K562 (cell line): ENCODE measurements at regions not wholly inside any gene's neighbourhood (a gene's known extent, or its start where the extent isn't known, plus 50 kb on each side); places are given as distances from the start of the nearest gene placed in this dataset.

Experiments used
- ATAC-seq: fragments of 200-7000 bp; cut with Tn5 transposase; 3 replicates; pipeline ENCODE4 v1.9.1; 2020; ENCODE audit warnings: moderate library complexity
- BruUV-seq: library from RNA; stranded (reverse); fragments of 400-500 nt; replicated peaks from 2 replicates; lab custom pipeline; 2021; lab: Mats Ljungman, UMichigan
- CTCF ChIA-PET: fragments of 300-600 bp; formaldehyde crosslinking; extraction: SDS; loops from one replicate; lab custom pipeline; 2021; ENCODE audit warnings: low intra/inter-chr PET ratio; lab: Yijun Ruan, JAX
- POLR2A ChIA-PET: fragments of 300-600, 350-650 bp; sonication (Branson Sonifier 250); formaldehyde crosslinking; extraction: SDS; loops from one replicate; lab custom pipeline; 2021; ENCODE audit warnings: antibody characterized with exemption, inconsistent platforms; lab: Yijun Ruan, JAX
- DNase-seq, 4 experiments: peaks; one replicate each; pipeline versions ENCODE4 v3.0.0 to v3.0.0-alpha.2; 2011 to 2018; ENCODE audit warnings: low spot score in 3 of 4, mixed read lengths in 3 of 4; ENCODE audit errors: extremely low read depth in 1 of 4
- FAIRE-seq: peaks from 2 replicates; lab custom pipeline; 2011; peaks lifted over from hg19 to GRCh38; lab: Jason Lieb, UNC
- H2AFZ ChIP-seq: 2 replicates; pipeline ENCODE4 v1.6.0; 2011; ENCODE audit warnings: low read depth, low read length, control low read depth, inconsistent platforms
- H3K27ac ChIP-seq: fragments of 200-600 bp; 3 replicates; pipeline ENCODE4 v1.8.0; 2011; ENCODE audit warnings: low read depth, mild to moderate bottlenecking, control low read depth, inconsistent platforms, low read length, moderate library complexity, mixed read lengths; ENCODE audit errors: extremely low read depth
- H3K27me3 ChIP-seq, 2 experiments: fragments of 300-600 bp in 1 of 2; 2 replicates in 1 of 2; 3 replicates in 1 of 2; pipeline versions ENCODE4 v1.6.0 to v1.8.0; 2011; ENCODE audit warnings: inconsistent platforms in 2 of 2, low read length in 2 of 2, mild to moderate bottlenecking in 1 of 2, mixed read lengths in 1 of 2, moderate library complexity in 1 of 2; ENCODE audit not compliant: control insufficient read depth in 2 of 2, insufficient read depth in 2 of 2
- H3K36me3 ChIP-seq: fragments of 300-600 bp; 3 replicates; pipeline ENCODE4 v1.8.0; 2011; ENCODE audit warnings: mild to moderate bottlenecking, low read length, inconsistent platforms; ENCODE audit not compliant: control insufficient read depth, insufficient read depth
- H3K4me1 ChIP-seq, 2 experiments: fragments of 200-600 bp in 1 of 2; replicated peaks in 1 of 2; 2 replicates in 1 of 2; 3 replicates in 1 of 2; pipeline versions ENCODE4 v1.5.1 to v1.8.0; 2011; ENCODE audit warnings: inconsistent platforms in 2 of 2, low read length in 2 of 2, mild to moderate bottlenecking in 1 of 2, mixed read lengths in 1 of 2, moderate library complexity in 1 of 2; ENCODE audit not compliant: control insufficient read depth in 2 of 2, insufficient read depth in 2 of 2
- H3K4me2 ChIP-seq: 2 replicates; pipeline ENCODE4 v1.6.1; 2011; ENCODE audit warnings: low read length, control low read depth, inconsistent platforms, mixed read lengths; ENCODE audit not compliant: insufficient read depth
- H3K4me3 ChIP-seq: fragments of 200-600 bp; sonication (generic), shearing (Covaris generic); 2 replicates; pipeline ENCODE4 v1.5.1; 2016; ENCODE audit warnings: control low read depth, inconsistent platforms
- H3K79me2 ChIP-seq: fragments of 200-600 bp; 3 replicates; pipeline ENCODE4 v1.8.0; 2011; ENCODE audit warnings: low read length, inconsistent platforms; ENCODE audit not compliant: control insufficient read depth, insufficient read depth
- H3K9ac ChIP-seq, 2 experiments: 2 replicates each; pipeline versions ENCODE4 v1.6.0 to v1.6.1; 2011; ENCODE audit warnings: low read depth in 2 of 2, low read length in 2 of 2, control low read depth in 1 of 2, inconsistent platforms in 1 of 2, mild to moderate bottlenecking in 1 of 2, mixed read lengths in 1 of 2; ENCODE audit not compliant: insufficient read depth in 1 of 2
- H3K9me1 ChIP-seq: one replicate; pipeline ENCODE4 v1.6.0; 2011; ENCODE audit warnings: inconsistent platforms, mild to moderate bottlenecking, low read length, moderate library complexity; ENCODE audit not compliant: control insufficient read depth, insufficient read depth
- H3K9me3 ChIP-seq: replicated peaks from 2 replicates; pipeline ENCODE4 v1.5.1; 2011; ENCODE audit warnings: low read depth, low read length, inconsistent platforms; ENCODE audit not compliant: control insufficient read depth, insufficient read depth
- H4K20me1 ChIP-seq: replicated peaks from 2 replicates; pipeline ENCODE4 v1.6.1; 2011; ENCODE audit warnings: low read length, inconsistent platforms, mixed read lengths; ENCODE audit not compliant: control insufficient read depth, insufficient read depth
- CCNT2 ChIP-seq: IDR thresholded peaks from 2 replicates; pipeline ENCODE4 v1.6.1; 2011; ENCODE audit warnings: borderline replicate concordance, low read depth, mild to moderate bottlenecking, moderate library complexity, mixed read lengths, low read length; ENCODE audit not compliant: insufficient read length; ENCODE audit errors: extremely low read depth
- GATAD2A ChIP-seq: fragments of 450-650 bp; IDR thresholded peaks from 2 replicates; pipeline ENCODE4 v1.6.1; 2017
- MTA2 ChIP-seq: fragments of 450-650 bp; IDR thresholded peaks from 2 replicates; pipeline ENCODE4 v1.6.1; 2016; ENCODE audit warnings: low read depth
- RAD21 ChIP-seq, 2 experiments: fragments of 250-450 bp in 1 of 2; fragments of 450-650 bp in 1 of 2; sonication (Bioruptor Pico) in 1 of 2; formaldehyde crosslinking in 1 of 2; IDR thresholded peaks in 1 of 2; conservative IDR thresholded peaks in 1 of 2; 2 replicates each; pipeline versions ENCODE4 v1.4.0 to v1.8.0; 2020 to 2022; ENCODE audit warnings: mild to moderate bottlenecking in 2 of 2, moderate library complexity in 1 of 2
- WGBS: fragments of 100-300 bp; shearing (Covaris generic); methylation state at CpG from one replicate; pipeline ENCODE4 v1.1.6; 2016; ENCODE audit warnings: low coverage, mixed read lengths; ENCODE audit not compliant: insufficient coverage; ENCODE audit errors: missing lambda C conversion rate; 5-methylcytosine and 5-hydroxymethylcytosine counted together
- in situ Hi-C: fragments of 300-500 bp; cut with MboI; formaldehyde crosslinking; loops from 4 replicates; pipeline ENCODE4 v1.15.0; 2018; ENCODE audit warnings: inconsistent platforms, mixed read lengths
- intact Hi-C: fragments of 100-400 bp; cut with micrococcal nuclease; formaldehyde crosslinking; loops from 2 replicates; pipeline ENCODE4 v1.14.2; 2022
- TF ChIP-seq, protein P1 (sequence below): sonication (generic); formaldehyde crosslinking; IDR thresholded peaks from 2 replicates; pipeline ENCODE4 v1.8.0; 2022; ENCODE audit warnings: mild to moderate bottlenecking, missing genetic modification reagents
- TF ChIP-seq, protein P2 (sequence below), 3 experiments: IDR thresholded peaks in 2 of 3; conservative IDR thresholded peaks in 1 of 3; 2 replicates each; pipeline ENCODE4 v1.5.1; 2011 to 2012; ENCODE audit warnings: low read length in 3 of 3, mild to moderate bottlenecking in 3 of 3, control low read depth in 2 of 3, improper control_type of control experiment in 1 of 3, inconsistent platforms in 1 of 3, low read depth in 1 of 3, mixed read lengths in 1 of 3, moderate library complexity in 1 of 3; ENCODE audit not compliant: insufficient read depth in 2 of 3

DNA sequence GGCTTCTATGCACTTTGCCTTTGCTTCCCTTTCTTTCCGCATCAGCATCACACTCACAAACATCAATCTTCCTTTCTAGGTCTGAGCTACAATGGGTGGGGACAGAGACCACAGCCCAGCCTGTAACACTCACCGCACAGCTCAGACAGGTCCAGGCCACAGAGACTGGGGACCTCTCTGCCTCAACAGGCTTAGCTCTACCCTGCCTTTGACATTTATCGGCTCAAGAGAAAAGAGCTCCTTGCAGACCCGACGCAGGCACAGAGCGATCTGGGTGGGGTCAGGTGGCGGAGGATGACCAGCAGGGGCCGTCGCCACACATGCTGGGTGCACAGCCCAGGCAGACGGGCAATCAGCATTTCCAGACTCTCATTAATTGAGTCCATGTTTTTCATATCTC, 837.3 kb downstream of the TBC1D22A start:
- peak; percentile 60 for ATAC-seq
- H3K27ac ChIP-seq = no peak overlapping the region
- no peak overlapping the region for H3K4me2 ChIP-seq
- BruUV-seq = no TSS peak
- peaks cover 0 to 16% of the 10 kb centered on the region in 2 experiments; a peak in 1 of 5 replicates for H3K27me3 ChIP-seq
- intact Hi-C loops (no loop called here), in situ Hi-C loops (loop anchor here (25.0 kb wide), 1 partner anchor 888 kb away; a partner anchor contains a TSS)
- no peak for FAIRE-seq
- H3K9ac ChIP-seq = no peak overlapping the region
- no peaks in the 10 kb centered on the region for H4K20me1 ChIP-seq
- no peak overlapping the region for H3K4me3 ChIP-seq
- no peaks in the 10 kb centered on the region for H3K9me1 ChIP-seq
- ChIA-PET POLR2A (interaction anchor here (1.0 kb wide), 1 partner anchor 11 kb away, joined by 3 read pairs; no protein-coding TSS in a partner anchor), CTCF (no interaction called here)
- no peak for DNase-seq
- 0% methylated on average over 8 of the region's 10 CpGs for WGBS
- TF ChIP-seq, protein P1, sequence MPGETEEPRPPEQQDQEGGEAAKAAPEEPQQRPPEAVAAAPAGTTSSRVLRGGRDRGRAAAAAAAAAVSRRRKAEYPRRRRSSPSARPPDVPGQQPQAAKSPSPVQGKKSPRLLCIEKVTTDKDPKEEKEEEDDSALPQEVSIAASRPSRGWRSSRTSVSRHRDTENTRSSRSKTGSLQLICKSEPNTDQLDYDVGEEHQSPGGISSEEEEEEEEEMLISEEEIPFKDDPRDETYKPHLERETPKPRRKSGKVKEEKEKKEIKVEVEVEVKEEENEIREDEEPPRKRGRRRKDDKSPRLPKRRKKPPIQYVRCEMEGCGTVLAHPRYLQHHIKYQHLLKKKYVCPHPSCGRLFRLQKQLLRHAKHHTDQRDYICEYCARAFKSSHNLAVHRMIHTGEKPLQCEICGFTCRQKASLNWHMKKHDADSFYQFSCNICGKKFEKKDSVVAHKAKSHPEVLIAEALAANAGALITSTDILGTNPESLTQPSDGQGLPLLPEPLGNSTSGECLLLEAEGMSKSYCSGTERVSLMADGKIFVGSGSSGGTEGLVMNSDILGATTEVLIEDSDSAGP (CRISPR knock-in tag) = no peak
- TF ChIP-seq, protein P2, sequence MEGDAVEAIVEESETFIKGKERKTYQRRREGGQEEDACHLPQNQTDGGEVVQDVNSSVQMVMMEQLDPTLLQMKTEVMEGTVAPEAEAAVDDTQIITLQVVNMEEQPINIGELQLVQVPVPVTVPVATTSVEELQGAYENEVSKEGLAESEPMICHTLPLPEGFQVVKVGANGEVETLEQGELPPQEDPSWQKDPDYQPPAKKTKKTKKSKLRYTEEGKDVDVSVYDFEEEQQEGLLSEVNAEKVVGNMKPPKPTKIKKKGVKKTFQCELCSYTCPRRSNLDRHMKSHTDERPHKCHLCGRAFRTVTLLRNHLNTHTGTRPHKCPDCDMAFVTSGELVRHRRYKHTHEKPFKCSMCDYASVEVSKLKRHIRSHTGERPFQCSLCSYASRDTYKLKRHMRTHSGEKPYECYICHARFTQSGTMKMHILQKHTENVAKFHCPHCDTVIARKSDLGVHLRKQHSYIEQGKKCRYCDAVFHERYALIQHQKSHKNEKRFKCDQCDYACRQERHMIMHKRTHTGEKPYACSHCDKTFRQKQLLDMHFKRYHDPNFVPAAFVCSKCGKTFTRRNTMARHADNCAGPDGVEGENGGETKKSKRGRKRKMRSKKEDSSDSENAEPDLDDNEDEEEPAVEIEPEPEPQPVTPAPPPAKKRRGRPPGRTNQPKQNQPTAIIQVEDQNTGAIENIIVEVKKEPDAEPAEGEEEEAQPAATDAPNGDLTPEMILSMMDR (IDR thresholded peaks at IDR 0.05 in 2 of 3, conservative IDR thresholded peaks at IDR 0.05 in 1 of 3; ENCODE audit: insufficient read depth in 2 of 3, low read depth in 1 of 3, low read length in 3 of 3) = peak; percentile 15 to 35 (median 18); a peak in 1 of 6 replicates
- TF ChIP-seq CCNT2 (no peak), GATAD2A (no peak), RAD21 (CRISPR knock-in tag; conservative IDR thresholded peaks at IDR 0.05 in 1 of 2, IDR thresholded peaks at IDR 0.05 in 1 of 2) (peak in 1 of 2 experiments; percentile 16; a peak in 1 of 4 replicates), MTA2 (no peak)
- H3K4me1 ChIP-seq = no peaks in the 10 kb centered on the region
- H3K79me2 ChIP-seq = no peaks in the 10 kb centered on the region
- H3K9me3 ChIP-seq = no peaks in the 10 kb centered on the region
- H3K36me3 ChIP-seq = no peaks in the 10 kb centered on the region
- no peak overlapping the region for H2AFZ ChIP-seq
